HCT116 (cell line): ENCODE measurements at regions not wholly inside any gene's neighbourhood (a gene's known extent, or its start where the extent isn't known, plus 50 kb on each side); places are given as distances from the start of the nearest gene placed in this dataset.

Experiments used
- ATAC-seq: fragments of 200-7000 bp; cut with Tn5 transposase; 2 replicates; pipeline ENCODE4 v1.9.1; 2020; ENCODE audit warnings: mild to moderate bottlenecking, moderate library complexity
- BruUV-seq: library from RNA; stranded (reverse); fragments of 400-500 nt; replicated peaks from 2 replicates; lab custom pipeline; 2021; lab: Mats Ljungman, UMichigan
- CTCF ChIA-PET: fragments of 300-600 bp; sonication (Branson Sonifier 250); formaldehyde crosslinking; loops from one replicate; lab custom pipeline; 2021; ENCODE audit warnings: antibody characterized with exemption; lab: Charles Lee
- POLR2A ChIA-PET: fragments of 300-600, 350-600 bp; sonication (Branson Sonifier 250); formaldehyde crosslinking; loops from one replicate; lab custom pipeline; 2021; ENCODE audit warnings: antibody characterized with exemption; lab: Charles Lee
- RAD21 ChIA-PET, 2 experiments: fragments of 300-600 bp; sonication (Branson Sonifier 250); formaldehyde crosslinking; loops; one replicate each; lab custom pipeline; 2023; ENCODE audit warnings: low total read pairs in 2 of 2; ENCODE audit not compliant: uncharacterized antibody in 2 of 2, unreplicated experiment in 2 of 2, low non-redundant PET in 1 of 2; lab: Charles Lee
- DNase-seq: peaks from one replicate; pipeline ENCODE4 v3.0.0-alpha.2; 2010; ENCODE audit warnings: low read depth, low spot score
- H2AFZ ChIP-seq: fragments of 200-600 bp; shearing (Covaris generic), sonication (generic); 2 replicates; pipeline ENCODE4 v1.6.1; 2017; ENCODE audit warnings: low read depth, mixed run types, mixed read lengths, antibody characterized with exemption, low read length; ENCODE audit not compliant: poor library complexity, severe bottlenecking
- H3K27ac ChIP-seq: 2 replicates; pipeline ENCODE4 v1.5.1; 2012; ENCODE audit warnings: low read depth, low read length
- H3K27me3 ChIP-seq: fragments of 200-600 bp; sonication (generic); 2 replicates; pipeline ENCODE4 v1.6.1; 2016; ENCODE audit warnings: mixed run types, low read length, mixed read lengths; ENCODE audit not compliant: insufficient read depth
- H3K36me3 ChIP-seq, 2 experiments: fragments of 200-500 bp in 1 of 2; fragments of 200-600 bp in 1 of 2; sonication (Bioruptor generic) in 1 of 2; sonication (generic) in 1 of 2; 2 replicates each; pipeline versions ENCODE4 v1.5.1 to v1.6.1; 2014 to 2016; ENCODE audit warnings: low read length in 2 of 2, inconsistent platforms in 1 of 2, mixed read lengths in 1 of 2, mixed run types in 1 of 2; ENCODE audit not compliant: insufficient read depth in 2 of 2, control insufficient read depth in 1 of 2
- H3K4me1 ChIP-seq, 2 experiments: fragments of 200-600 bp in 1 of 2; sonication (generic) in 1 of 2; 2 replicates each; pipeline versions ENCODE4 v1.5.1 to v1.6.1; 2012 to 2017; ENCODE audit warnings: low read length in 2 of 2, inconsistent platforms in 1 of 2, mild to moderate bottlenecking in 1 of 2, mixed read lengths in 1 of 2, mixed run types in 1 of 2, moderate library complexity in 1 of 2; ENCODE audit not compliant: insufficient read depth in 2 of 2, control insufficient read depth in 1 of 2
- H3K4me2 ChIP-seq: fragments of 200-600 bp; sonication (generic); 2 replicates; pipeline ENCODE4 v1.6.1; 2017; ENCODE audit warnings: mixed run types, low read length, mixed read lengths
- H3K4me3 ChIP-seq, 2 experiments: fragments of 200-600 bp in 1 of 2; sonication (generic) in 1 of 2; replicated peaks in 1 of 2; 2 replicates each; pipeline ENCODE4 v1.5.1; 2011 to 2016; ENCODE audit warnings: low read length in 2 of 2, control low read depth in 1 of 2, low read depth in 1 of 2, mild to moderate bottlenecking in 1 of 2, mixed read lengths in 1 of 2, mixed run types in 1 of 2
- H3K79me2 ChIP-seq: fragments of 200-600 bp; sonication (generic); 2 replicates; pipeline ENCODE4 v1.6.1; 2017; ENCODE audit warnings: mild to moderate bottlenecking, mixed run types, low read length, moderate library complexity, mixed read lengths; ENCODE audit not compliant: insufficient read depth
- H3K9ac ChIP-seq: fragments of 200-600 bp; sonication (generic); 2 replicates; pipeline ENCODE4 v1.6.1; 2016; ENCODE audit warnings: low read length, mixed read lengths
- H3K9me2 ChIP-seq: fragments of 200-600 bp; sonication (generic), shearing (Covaris generic); 2 replicates; pipeline ENCODE4 v1.6.1; 2017; ENCODE audit warnings: mixed run types, mild to moderate bottlenecking, moderate library complexity; ENCODE audit not compliant: insufficient read depth
- H3K9me3 ChIP-seq, 2 experiments: fragments of 200-500 bp in 1 of 2; fragments of 200-600 bp in 1 of 2; sonication (Bioruptor generic) in 1 of 2; sonication (generic) in 1 of 2; 2 replicates each; pipeline ENCODE4 v1.6.1; 2014 to 2017; ENCODE audit warnings: low read length in 2 of 2, mixed read lengths in 2 of 2, inconsistent platforms in 1 of 2, low read depth in 1 of 2, mild to moderate bottlenecking in 1 of 2, mixed run types in 1 of 2, moderate library complexity in 1 of 2; ENCODE audit not compliant: control insufficient read depth in 1 of 2, insufficient read depth in 1 of 2
- H4K20me1 ChIP-seq: fragments of 200-600 bp; sonication (generic), shearing (Covaris generic); 2 replicates; pipeline ENCODE4 v1.6.1; 2017; ENCODE audit warnings: mixed run types, mild to moderate bottlenecking, moderate library complexity; ENCODE audit not compliant: insufficient read depth
- ATF3 ChIP-seq: IDR thresholded peaks from 2 replicates; pipeline ENCODE4 v1.6.1; 2012
- CTCF ChIP-seq, 3 experiments: fragments of 200-600 bp in 1 of 3; sonication (generic) in 1 of 3; IDR thresholded peaks in 2 of 3; conservative IDR thresholded peaks in 1 of 3; 2 replicates each; pipeline ENCODE4 v1.5.1; 2012 to 2017; ENCODE audit warnings: low read depth in 2 of 3, low read length in 2 of 3, antibody characterized with exemption in 1 of 3, borderline replicate concordance in 1 of 3, control low read depth in 1 of 3, mild to moderate bottlenecking in 1 of 3, mixed read lengths in 1 of 3, mixed run types in 1 of 3, moderate library complexity in 1 of 3; ENCODE audit not compliant: insufficient read depth in 1 of 3
- EZH2 ChIP-seq: fragments of 200-600 bp; sonication (generic); IDR thresholded peaks from 2 replicates; pipeline ENCODE4 v1.6.1; 2017; ENCODE audit warnings: antibody characterized with exemption, mixed run types
- EZH2phosphoT487 ChIP-seq: fragments of 200-600 bp; IDR thresholded peaks from 2 replicates; pipeline ENCODE4 v1.6.1; 2018; ENCODE audit warnings: antibody characterized with exemption, borderline replicate concordance
- POLR2AphosphoS5 ChIP-seq: IDR thresholded peaks from 2 replicates; pipeline ENCODE4 v1.6.1; 2011; ENCODE audit warnings: mild to moderate bottlenecking, low read depth, low read length, moderate library complexity
- RAD21 ChIP-seq: IDR thresholded peaks from 2 replicates; pipeline ENCODE4 v1.6.1; 2012; ENCODE audit warnings: low read depth, mild to moderate bottlenecking
- REST ChIP-seq: IDR thresholded peaks from 2 replicates; pipeline ENCODE4 v1.6.1; 2012; ENCODE audit warnings: low read depth
- SIN3A ChIP-seq: IDR thresholded peaks from 2 replicates; pipeline ENCODE4 v1.6.1; 2012; ENCODE audit warnings: low read depth
- ZNF274 ChIP-seq: fragments of 200-500 bp; sonication (Bioruptor generic); IDR thresholded peaks from 2 replicates; pipeline ENCODE4 v1.6.1; 2014; ENCODE audit warnings: mild to moderate bottlenecking, low read depth, low read length, inconsistent platforms
- intact Hi-C: fragments of 100-400 bp; cut with micrococcal nuclease; formaldehyde crosslinking; loops from 2 replicates; pipeline ENCODE4 v1.10.0; 2022

- no peaks in the 10 kb centered on the region for H3K79me2 ChIP-seq
- no peak overlapping the region for H2AFZ ChIP-seq
- no TSS peak for BruUV-seq
- H3K4me1 ChIP-seq, result no peaks in the 10 kb centered on the region
- RAD21 ChIA-PET, result no interaction called here
- no peak overlapping the region for H3K4me3 ChIP-seq
- intact Hi-C loops, result no loop called here
- no peaks in the 10 kb centered on the region for H3K9me2 ChIP-seq
- ATAC-seq (no peak), DNase-seq (no peak)
- TF ChIP-seq SIN3A (no peak), POLR2AphosphoS5 (no peak), ATF3 (no peak), EZH2phosphoT487 (no peak), REST (no peak), CTCF (IDR thresholded peaks at IDR 0.05 in 2 of 3, conservative IDR thresholded peaks at IDR 0.05 in 1 of 3; ENCODE audit: borderline replicate concordance in 1 of 3, insufficient read depth in 1 of 3, low read depth in 2 of 3, low read length in 2 of 3) (no peak), RAD21 (no peak), ZNF274 (no peak), EZH2 (no peak)
- POLR2A ChIA-PET, result no interaction called here
- H3K27ac ChIP-seq, result no peak overlapping the region
- peaks cover 12 to 31% of the 10 kb centered on the region in 2 experiments; a peak in 2 of 4 replicates for H3K9me3 ChIP-seq
- no peak overlapping the region for H3K9ac ChIP-seq
- no peaks in the 10 kb centered on the region for H3K27me3 ChIP-seq
- no peak overlapping the region for H3K4me2 ChIP-seq
- CTCF ChIA-PET, result no interaction called here
- no peaks in the 10 kb centered on the region for H3K36me3 ChIP-seq
- no peaks in the 10 kb centered on the region for H4K20me1 ChIP-seq
Measured at GRCh38 chr9:118252027-118252426, 547.8 kb downstream of the TLR4 start.
